Lung microvascular endothelial cell (primary cell): ENCODE measurements at regions not wholly inside any gene's neighbourhood (a gene's known extent, or its start where the extent isn't known, plus 50 kb on each side); places are given as distances from the start of the nearest gene placed in this dataset.

ENCODE experiments used
- DNase-seq, 2 donors: peaks; one replicate each; pipeline versions ENCODE4 v3.0.0 to v3.0.0-alpha.2; 2010; ENCODE audit warnings: low read depth in 2 of 2

- no peak for DNase-seq
These were observed 206.1 kb upstream of the PHYHIPL start for GRCh38 chr10:58970160-58970915.

- DNase-seq: no peak
These were observed 205.2 kb upstream of the PHYHIPL start for GRCh38 chr10:58971211-58971610.

- DNase-seq: no peak
These were observed 204.5 kb upstream of the PHYHIPL start for GRCh38 chr10:58971796-58972491.

- no peak for DNase-seq
These were observed 203.7 kb upstream of the PHYHIPL start for GRCh38 chr10:58972576-58973234.

- no peak for DNase-seq
These were observed 203.2 kb upstream of the PHYHIPL start for GRCh38 chr10:58973235-58973595.

GRCh38 chr10:58976254-58976653, 200.2 kb upstream of the PHYHIPL start:
- no peak for DNase-seq

- DNase-seq: no peak
These were observed 196.7 kb upstream of the PHYHIPL start for GRCh38 chr10:58979711-58980110.

GRCh38 chr10:58980826-58981415, 195.5 kb upstream of the PHYHIPL start:
- DNase-seq: no peak

GRCh38 chr10:58981846-58982245, 194.6 kb upstream of the PHYHIPL start:
- DNase-seq: no peak

- peak in 1 of 2 donors; percentile 15 for DNase-seq
These were observed 193.8 kb upstream of the PHYHIPL start for GRCh38 chr10:58982470-58983239.

- no peak for DNase-seq
These were observed 191.2 kb upstream of the PHYHIPL start for GRCh38 chr10:58985216-58985615.

GRCh38 chr10:58989486-58990039, 186.9 kb upstream of the PHYHIPL start:
- no peak for DNase-seq

GRCh38 chr10:58990693-58991092, 185.8 kb upstream of the PHYHIPL start:
- DNase-seq: no peak

GRCh38 chr10:58991856-58992255, 184.6 kb upstream of the PHYHIPL start:
- no peak for DNase-seq

- no peak for DNase-seq
These were observed 183.5 kb upstream of the PHYHIPL start for GRCh38 chr10:58992830-58993460.

- DNase-seq: no peak
These were observed 182.8 kb upstream of the PHYHIPL start for GRCh38 chr10:58993480-58994221.

GRCh38 chr10:58994226-58995057, 182.0 kb upstream of the PHYHIPL start:
- DNase-seq: no peak

- DNase-seq: no peak
These were observed 181.3 kb upstream of the PHYHIPL start for GRCh38 chr10:58995058-58995596.

- no peak for DNase-seq
These were observed 180.4 kb upstream of the PHYHIPL start for GRCh38 chr10:58996063-58996462.
